ENCODE measurements at regions not wholly inside any gene's neighbourhood (a gene's known extent, or its start where the extent isn't known, plus 50 kb on each side); places are given as distances from the start of the nearest gene placed in this dataset.

DNA sequence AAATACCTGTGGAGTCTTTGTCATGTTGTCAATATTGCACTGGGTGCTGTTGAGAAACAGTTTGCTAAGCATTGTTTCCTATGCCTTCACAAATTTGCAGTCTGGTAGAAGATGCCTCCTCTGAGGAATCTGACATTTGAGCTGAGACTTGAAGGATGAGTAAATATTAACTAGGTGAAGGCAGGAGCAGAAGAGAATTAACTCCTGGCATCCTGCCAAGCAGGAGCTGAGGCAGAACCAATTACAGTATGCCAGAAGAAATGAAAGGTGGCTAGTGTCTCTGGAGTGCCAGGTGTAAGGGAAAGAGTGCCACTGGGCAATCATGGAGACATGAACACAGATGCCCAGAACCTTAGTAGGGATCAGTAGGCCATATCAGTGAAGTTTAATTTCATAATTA, 1778.2 kb upstream of the PCDH10 start:
- TF ChIP-seq ZNF282 (CRISPR knock-in tag; IDR thresholded peaks at IDR 0.05) (no peak), ZEB2 (IDR thresholded peaks at IDR 0.05) (no peak), RAD21 (CRISPR knock-in tag; conservative IDR thresholded peaks at IDR 0.05 in 1 of 2, IDR thresholded peaks at IDR 0.05 in 1 of 2) (no peak), CBFA2T2 (conservative IDR thresholded peaks at IDR 0.05) (no peak), NR1H2 (CRISPR knock-in tag; IDR thresholded peaks at IDR 0.05) (no peak), CBX5 (IDR thresholded peaks at IDR 0.05; ENCODE audit: borderline replicate concordance, low read depth) (no peak), ZNF184 (CRISPR knock-in tag; IDR thresholded peaks at IDR 0.05) (no peak), ZNF384 (IDR thresholded peaks at IDR 0.05; ENCODE audit: low read depth, low read length) (no peak), TEAD4 (IDR thresholded peaks at IDR 0.05; ENCODE audit: low read length) (no peak), TEAD4 (CRISPR knock-in tag; IDR thresholded peaks at IDR 0.05; ENCODE audit: borderline replicate concordance) (no peak), NR3C1 (CRISPR knock-in tag; IDR thresholded peaks at IDR 0.05) (no peak), EZH2 (IDR thresholded peaks at IDR 0.05; ENCODE audit: borderline replicate concordance, low read depth, low read length) (no peak)
- TF ChIP-seq, protein P1, sequence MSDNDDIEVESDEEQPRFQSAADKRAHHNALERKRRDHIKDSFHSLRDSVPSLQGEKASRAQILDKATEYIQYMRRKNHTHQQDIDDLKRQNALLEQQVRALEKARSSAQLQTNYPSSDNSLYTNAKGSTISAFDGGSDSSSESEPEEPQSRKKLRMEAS (CRISPR knock-in tag; IDR thresholded peaks at IDR 0.05) = no peak
- TF ChIP-seq, protein P2, sequence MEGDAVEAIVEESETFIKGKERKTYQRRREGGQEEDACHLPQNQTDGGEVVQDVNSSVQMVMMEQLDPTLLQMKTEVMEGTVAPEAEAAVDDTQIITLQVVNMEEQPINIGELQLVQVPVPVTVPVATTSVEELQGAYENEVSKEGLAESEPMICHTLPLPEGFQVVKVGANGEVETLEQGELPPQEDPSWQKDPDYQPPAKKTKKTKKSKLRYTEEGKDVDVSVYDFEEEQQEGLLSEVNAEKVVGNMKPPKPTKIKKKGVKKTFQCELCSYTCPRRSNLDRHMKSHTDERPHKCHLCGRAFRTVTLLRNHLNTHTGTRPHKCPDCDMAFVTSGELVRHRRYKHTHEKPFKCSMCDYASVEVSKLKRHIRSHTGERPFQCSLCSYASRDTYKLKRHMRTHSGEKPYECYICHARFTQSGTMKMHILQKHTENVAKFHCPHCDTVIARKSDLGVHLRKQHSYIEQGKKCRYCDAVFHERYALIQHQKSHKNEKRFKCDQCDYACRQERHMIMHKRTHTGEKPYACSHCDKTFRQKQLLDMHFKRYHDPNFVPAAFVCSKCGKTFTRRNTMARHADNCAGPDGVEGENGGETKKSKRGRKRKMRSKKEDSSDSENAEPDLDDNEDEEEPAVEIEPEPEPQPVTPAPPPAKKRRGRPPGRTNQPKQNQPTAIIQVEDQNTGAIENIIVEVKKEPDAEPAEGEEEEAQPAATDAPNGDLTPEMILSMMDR (IDR thresholded peaks at IDR 0.05 in 2 of 3, conservative IDR thresholded peaks at IDR 0.05 in 1 of 3; ENCODE audit: insufficient read depth in 2 of 3, low read depth in 1 of 3, low read length in 3 of 3) = no peak
- TF ChIP-seq, protein P3, sequence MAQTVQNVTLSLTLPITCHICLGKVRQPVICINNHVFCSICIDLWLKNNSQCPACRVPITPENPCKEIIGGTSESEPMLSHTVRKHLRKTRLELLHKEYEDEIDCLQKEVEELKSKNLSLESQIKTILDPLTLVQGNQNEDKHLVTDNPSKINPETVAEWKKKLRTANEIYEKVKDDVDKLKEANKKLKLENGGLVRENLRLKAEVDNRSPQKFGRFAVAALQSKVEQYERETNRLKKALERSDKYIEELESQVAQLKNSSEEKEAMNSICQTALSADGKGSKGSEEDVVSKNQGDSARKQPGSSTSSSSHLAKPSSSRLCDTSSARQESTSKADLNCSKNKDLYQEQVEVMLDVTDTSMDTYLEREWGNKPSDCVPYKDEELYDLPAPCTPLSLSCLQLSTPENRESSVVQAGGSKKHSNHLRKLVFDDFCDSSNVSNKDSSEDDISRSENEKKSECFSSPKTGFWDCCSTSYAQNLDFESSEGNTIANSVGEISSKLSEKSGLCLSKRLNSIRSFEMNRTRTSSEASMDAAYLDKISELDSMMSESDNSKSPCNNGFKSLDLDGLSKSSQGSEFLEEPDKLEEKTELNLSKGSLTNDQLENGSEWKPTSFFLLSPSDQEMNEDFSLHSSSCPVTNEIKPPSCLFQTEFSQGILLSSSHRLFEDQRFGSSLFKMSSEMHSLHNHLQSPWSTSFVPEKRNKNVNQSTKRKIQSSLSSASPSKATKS (CRISPR knock-in tag; IDR thresholded peaks at IDR 0.05) = no peak
